VCaP (cell line): ENCODE measurements at regions not wholly inside any gene's neighbourhood (a gene's known extent, or its start where the extent isn't known, plus 50 kb on each side); places are given as distances from the start of the nearest gene placed in this dataset.

Experiments used
- H3K27ac ChIP-seq: fragments of 450-650 bp; 2 replicates; pipeline ENCODE4 v1.5.1; 2017
- CTCF ChIP-seq: fragments of 450-650 bp; conservative IDR thresholded peaks from 2 replicates; pipeline ENCODE4 v1.5.1; 2017; ENCODE audit warnings: mild to moderate bottlenecking, moderate library complexity

DNA sequence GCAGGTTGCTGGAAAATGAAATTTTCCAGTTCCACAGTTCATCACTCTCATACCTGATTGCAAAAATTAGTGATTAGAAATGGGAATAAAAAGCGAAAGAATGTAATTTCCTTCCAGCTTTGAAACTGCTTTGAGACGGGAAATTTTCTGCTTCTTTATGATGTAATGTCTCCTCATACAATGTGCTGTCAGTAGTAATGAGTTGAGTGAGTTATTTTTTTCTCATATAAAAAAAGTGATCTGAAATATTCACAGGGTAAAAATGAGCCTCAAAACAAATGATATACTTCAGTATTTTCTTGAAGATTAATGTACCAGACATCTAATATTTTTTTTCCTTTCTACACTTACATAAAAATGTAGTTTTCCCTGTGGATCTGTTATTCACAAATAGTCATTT, 179.1 kb upstream of the FAT4 start:
- no peak for TF ChIP-seq CTCF
- no peak overlapping the region for H3K27ac ChIP-seq

DNA sequence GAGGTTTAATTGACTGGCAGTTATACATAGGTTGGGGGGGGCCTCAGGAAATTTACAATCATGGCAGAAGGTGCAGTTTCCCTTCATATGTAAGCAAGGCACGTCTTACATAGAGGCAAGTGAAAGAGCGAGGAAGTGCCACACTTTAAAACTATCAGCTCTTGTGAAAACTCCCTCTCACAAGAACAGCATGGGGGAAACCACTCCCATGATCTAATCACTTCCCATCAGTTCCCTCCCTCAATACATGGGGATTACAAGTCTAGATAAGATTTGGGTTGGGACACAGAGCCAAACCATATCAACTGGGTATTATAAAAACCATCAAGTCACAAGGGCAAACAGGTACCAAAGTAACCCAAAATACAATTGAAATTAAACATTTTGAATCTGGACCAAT, 182.0 kb upstream of the FAT4 start:
- no peak overlapping the region for H3K27ac ChIP-seq
- TF ChIP-seq CTCF = no peak

- H3K27ac ChIP-seq = no peak overlapping the region
- no peak for TF ChIP-seq CTCF
Observed at GRCh38 chr4:125131891-125132680, 182.7 kb upstream of the FAT4 start.

DNA sequence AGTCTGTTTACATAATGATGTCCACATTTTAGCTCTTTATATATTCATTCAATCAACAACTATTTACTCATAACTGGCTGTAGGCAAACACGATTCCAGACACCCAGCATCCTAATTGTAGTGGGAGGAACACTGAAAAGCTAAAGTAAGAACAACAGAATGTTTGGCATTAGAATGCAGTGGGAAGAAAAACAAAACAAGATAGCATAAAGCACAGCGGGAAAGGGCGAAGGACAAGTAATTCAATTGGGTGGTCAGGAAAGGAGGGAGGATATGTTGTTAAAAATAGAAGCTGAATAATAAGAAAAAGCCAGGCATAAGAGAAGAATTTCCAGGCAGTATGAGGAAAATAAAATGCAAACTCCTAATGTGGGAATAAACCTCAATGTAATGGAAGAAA, 189.5 kb upstream of the FAT4 start:
- H3K27ac ChIP-seq = no peak overlapping the region
- TF ChIP-seq CTCF = no peak

DNA sequence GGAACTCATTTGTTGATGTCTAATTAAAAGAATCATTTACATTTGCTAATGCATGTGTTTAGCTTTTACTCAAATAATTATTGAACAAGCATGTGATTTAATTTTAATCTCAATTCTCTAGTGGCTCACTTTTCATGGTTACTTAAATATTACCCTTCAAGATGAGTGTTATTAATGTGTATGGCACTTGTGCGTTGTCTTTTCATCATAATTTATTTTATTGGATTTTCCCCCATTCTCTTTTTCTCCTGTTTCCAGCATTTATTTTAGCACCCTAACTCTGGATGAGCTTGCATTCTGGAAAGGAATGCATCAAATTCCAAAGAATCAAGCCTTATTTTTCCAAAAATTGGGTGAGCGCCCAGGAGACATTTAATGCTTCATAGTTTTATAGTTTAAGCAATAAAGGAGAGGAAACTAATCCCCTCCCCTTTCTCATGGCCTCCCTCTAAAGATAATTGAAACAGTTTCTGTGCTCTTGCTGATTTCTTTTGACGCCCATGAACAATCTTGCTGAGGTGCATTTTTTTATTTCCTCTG, 191.1 kb upstream of the FAT4 start:
- H3K27ac ChIP-seq = no peak overlapping the region
- TF ChIP-seq CTCF = no peak

GRCh38 chr4:125121581-125121980, 193.2 kb upstream of the FAT4 start:
- no peak overlapping the region for H3K27ac ChIP-seq
- no peak for TF ChIP-seq CTCF

DNA sequence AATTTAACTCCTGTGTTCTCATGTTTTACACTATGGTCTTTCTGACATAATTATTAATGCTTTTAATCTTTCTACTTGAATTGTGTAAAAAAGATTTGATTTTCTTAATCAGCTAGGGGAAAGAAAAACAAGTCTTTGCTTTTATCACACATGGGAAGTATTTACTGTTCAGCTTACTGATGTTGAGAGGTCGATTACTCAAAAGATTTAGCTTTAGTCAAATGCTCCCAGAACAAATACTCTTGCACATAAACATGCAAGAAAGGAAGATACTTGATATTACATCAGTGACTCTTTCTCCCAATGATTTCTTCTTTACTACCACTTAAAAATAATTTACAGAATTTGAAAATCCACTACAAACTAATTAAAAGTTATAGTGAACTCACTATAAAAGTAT, 198.3 kb upstream of the FAT4 start:
- H3K27ac ChIP-seq = no peak overlapping the region
- no peak for TF ChIP-seq CTCF
